ENCODE measurements at regions not wholly inside any gene's neighbourhood (a gene's known extent, or its start where the extent isn't known, plus 50 kb on each side); places are given as distances from the start of the nearest gene placed in this dataset.

GRCh38 chr2:67836866-67837265 lies 225.9 kb downstream of the C1D start:
- TF ChIP-seq CTCF (IDR thresholded peaks at IDR 0.05) (no peak), POLR2A (IDR thresholded peaks at IDR 0.05) (no peak)

All from tibial nerve (tissue), 3 donors.